Astrocyte (in vitro differentiated cells and primary cell): ENCODE measurements at regions not wholly inside any gene's neighbourhood (a gene's known extent, or its start where the extent isn't known, plus 50 kb on each side); places are given as distances from the start of the nearest gene placed in this dataset.

Experiments
- CTCF ChIP-seq: IDR thresholded peaks from 2 replicates; pipeline ENCODE4 v1.5.1; 2011; ENCODE audit warnings: low read depth, mild to moderate bottlenecking, inconsistent platforms, low read length, moderate library complexity; ENCODE audit not compliant: insufficient read depth
- EZH2 ChIP-seq: IDR thresholded peaks from 2 replicates; pipeline ENCODE4 v1.6.1; 2012; ENCODE audit warnings: mild to moderate bottlenecking, low read length, inconsistent platforms; ENCODE audit not compliant: insufficient read depth

GRCh38 chr9:126084696-126085095, 241.9 kb upstream of the MVB12B start:
- TF ChIP-seq CTCF (no peak), EZH2 (no peak)
